ENCODE measurements at regions not wholly inside any gene's neighbourhood (a gene's known extent, or its start where the extent isn't known, plus 50 kb on each side); places are given as distances from the start of the nearest gene placed in this dataset.

DNA sequence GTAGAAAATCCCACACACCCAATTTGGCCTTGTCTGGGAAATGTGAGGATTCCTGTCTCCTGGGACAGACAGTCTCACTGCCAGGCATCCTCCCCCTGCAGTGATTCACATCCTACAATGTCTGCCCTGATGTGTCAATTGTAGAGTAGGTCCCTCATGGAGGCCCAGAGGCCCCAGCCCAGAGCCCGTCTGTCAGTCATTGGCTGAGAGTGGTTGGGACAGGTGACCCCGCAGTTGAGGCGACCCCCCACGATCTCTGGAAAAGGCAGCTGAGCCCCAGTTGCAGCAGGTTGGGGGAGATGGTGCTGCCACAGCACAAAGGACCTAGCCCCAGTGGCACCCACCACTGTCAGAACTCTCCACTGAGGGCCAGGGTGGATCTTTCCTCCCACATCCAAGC lies 84.3 kb upstream of the INSIG1 start:
- Mint-ChIP-seq H3K4me3 (no peak overlapping the region), H3K36me3 (no peaks in the 10 kb centered on the region), H3K9me3 (no peaks in the 10 kb centered on the region), H3K27ac (no peak overlapping the region), H3K27me3 (peaks cover 19% of the 10 kb centered on the region), H3K4me1 (no peaks in the 10 kb centered on the region)
- DNase-seq = no peak

- H3K36me3 Mint-ChIP-seq = no peaks in the 10 kb centered on the region
- H3K4me1 Mint-ChIP-seq = no peaks in the 10 kb centered on the region
- DNase-seq = no peak
- no peaks in the 10 kb centered on the region for H3K9me3 Mint-ChIP-seq
- peaks cover 19% of the 10 kb centered on the region for H3K27me3 Mint-ChIP-seq
- H3K27ac Mint-ChIP-seq = no peak overlapping the region
- H3K4me3 Mint-ChIP-seq = no peak overlapping the region
These were observed 83.5 kb upstream of the INSIG1 start for GRCh38 chr7:155213955-155214740.

DNA sequence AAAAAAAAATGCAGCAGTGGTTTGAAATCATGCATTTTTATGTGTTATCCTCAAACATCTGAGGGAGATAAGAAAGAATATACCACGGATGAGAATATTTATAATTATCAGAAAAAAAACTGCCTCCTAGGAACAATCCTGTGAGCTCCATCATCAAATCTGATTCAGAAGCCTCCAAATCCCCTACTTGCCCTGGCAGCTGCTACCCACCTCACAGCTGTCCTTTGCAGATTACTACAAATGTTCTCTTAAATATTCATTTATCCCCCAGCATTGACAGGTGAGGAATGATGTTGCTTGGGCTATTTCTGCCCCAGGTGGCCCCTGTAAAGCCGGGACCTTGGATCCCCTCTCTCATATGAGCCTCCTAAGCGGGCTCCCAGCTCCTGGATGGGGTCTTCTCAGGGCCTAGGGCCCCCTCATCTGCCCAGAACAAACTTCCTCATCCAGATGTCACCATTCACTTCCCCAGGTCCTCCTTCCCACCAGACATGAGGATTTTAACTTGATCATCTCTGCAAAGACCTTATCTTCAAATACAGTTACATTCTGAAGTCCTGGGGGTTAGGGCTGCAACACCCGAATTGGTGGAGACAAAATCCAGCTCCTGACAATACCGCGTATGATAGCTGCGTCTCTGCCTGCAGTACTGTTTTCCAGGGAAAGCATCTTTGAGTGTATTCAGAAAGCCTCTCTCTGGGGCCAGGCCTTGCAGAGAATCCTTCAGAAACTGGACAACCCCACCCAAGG lies 81.9 kb upstream of the INSIG1 start:
- Mint-ChIP-seq H3K27ac (no peak overlapping the region), H3K36me3 (no peaks in the 10 kb centered on the region), H3K4me3 (no peak overlapping the region), H3K27me3 (peaks cover 19% of the 10 kb centered on the region), H3K9me3 (no peaks in the 10 kb centered on the region), H3K4me1 (no peaks in the 10 kb centered on the region)
- no peak for DNase-seq

GRCh38 chr7:155216475-155217272 lies 81.0 kb upstream of the INSIG1 start:
- peaks cover 19% of the 10 kb centered on the region for H3K27me3 Mint-ChIP-seq
- no peaks in the 10 kb centered on the region for H3K4me1 Mint-ChIP-seq
- no peak overlapping the region for H3K4me3 Mint-ChIP-seq
- no peak for DNase-seq
- no peaks in the 10 kb centered on the region for H3K9me3 Mint-ChIP-seq
- no peak overlapping the region for H3K27ac Mint-ChIP-seq
- no peaks in the 10 kb centered on the region for H3K36me3 Mint-ChIP-seq

DNA sequence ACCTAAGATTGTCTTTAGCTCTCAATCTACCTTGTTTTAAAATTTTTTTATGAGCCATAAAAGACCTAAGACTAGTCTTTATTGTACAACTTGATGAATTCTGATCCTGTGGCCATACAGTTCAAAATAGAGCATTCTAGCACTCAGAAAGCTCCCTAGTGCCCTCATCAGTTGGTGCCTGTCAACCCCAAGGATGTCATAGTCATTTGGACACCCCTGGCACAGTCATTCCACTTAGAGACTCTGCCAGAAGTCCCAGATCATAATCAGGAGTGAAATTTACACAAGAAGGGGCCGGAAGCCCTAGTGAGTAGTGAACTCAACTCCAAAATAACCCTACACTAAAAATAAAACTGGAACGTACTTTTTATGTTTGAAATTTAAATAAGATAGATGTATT lies 80.0 kb upstream of the INSIG1 start:
- Mint-ChIP-seq H3K36me3 (no peaks in the 10 kb centered on the region), H3K4me1 (peaks cover 5% of the 10 kb centered on the region), H3K27me3 (peaks cover 19% of the 10 kb centered on the region), H3K9me3 (no peaks in the 10 kb centered on the region), H3K27ac (no peak overlapping the region), H3K4me3 (no peak overlapping the region)
- DNase-seq = no peak

- Mint-ChIP-seq H3K4me1 (peaks cover 5% of the 10 kb centered on the region), H3K27me3 (peaks cover 17% of the 10 kb centered on the region), H3K4me3 (no peak overlapping the region), H3K36me3 (no peaks in the 10 kb centered on the region), H3K27ac (no peak overlapping the region), H3K9me3 (no peaks in the 10 kb centered on the region)
- DNase-seq = no peak
These were observed 79.2 kb upstream of the INSIG1 start for GRCh38 chr7:155218276-155219153.

- peaks cover 12% of the 10 kb centered on the region for H3K27me3 Mint-ChIP-seq
- H3K27ac Mint-ChIP-seq = no peak overlapping the region
- peaks cover 5% of the 10 kb centered on the region for H3K4me1 Mint-ChIP-seq
- DNase-seq = no peak
- H3K4me3 Mint-ChIP-seq = no peak overlapping the region
- no peaks in the 10 kb centered on the region for H3K36me3 Mint-ChIP-seq
- no peaks in the 10 kb centered on the region for H3K9me3 Mint-ChIP-seq
These were observed 78.5 kb upstream of the INSIG1 start for GRCh38 chr7:155219154-155219531.

- no peak overlapping the region for H3K4me3 Mint-ChIP-seq
- H3K4me1 Mint-ChIP-seq = peaks cover 5% of the 10 kb centered on the region
- no peak for DNase-seq
- no peak overlapping the region for H3K27ac Mint-ChIP-seq
- no peaks in the 10 kb centered on the region for H3K9me3 Mint-ChIP-seq
- peaks cover 3% of the 10 kb centered on the region for H3K27me3 Mint-ChIP-seq
- H3K36me3 Mint-ChIP-seq = no peaks in the 10 kb centered on the region
These were observed 77.5 kb upstream of the INSIG1 start for GRCh38 chr7:155219947-155220769.

- Mint-ChIP-seq H3K27me3 (no peaks in the 10 kb centered on the region), H3K36me3 (no peaks in the 10 kb centered on the region), H3K4me1 (peaks cover 5% of the 10 kb centered on the region), H3K9me3 (no peaks in the 10 kb centered on the region), H3K4me3 (no peak overlapping the region), H3K27ac (no peak overlapping the region)
- no peak for DNase-seq
These were observed 76.8 kb upstream of the INSIG1 start for GRCh38 chr7:155220903-155221302.

- no peaks in the 10 kb centered on the region for H3K27me3 Mint-ChIP-seq
These were observed 76.1 kb upstream of the INSIG1 start for GRCh38 chr7:155221547-155221946.

GRCh38 chr7:155222061-155222460 lies 75.6 kb upstream of the INSIG1 start:
- Mint-ChIP-seq H3K4me1 (peaks cover 5% of the 10 kb centered on the region), H3K4me3 (no peak overlapping the region), H3K27ac (no peak overlapping the region), H3K36me3 (no peaks in the 10 kb centered on the region), H3K27me3 (no peaks in the 10 kb centered on the region), H3K9me3 (no peaks in the 10 kb centered on the region)
- no peak for DNase-seq

More at GRCh38 chr7:155221547-155221946, 76.1 kb upstream of the INSIG1 start:
- DNase-seq = no peak
- no peaks in the 10 kb centered on the region for H3K9me3 Mint-ChIP-seq
- no peaks in the 10 kb centered on the region for H3K36me3 Mint-ChIP-seq
- no peak overlapping the region for H3K27ac Mint-ChIP-seq
- no peak overlapping the region for H3K4me3 Mint-ChIP-seq
- peaks cover 5% of the 10 kb centered on the region for H3K4me1 Mint-ChIP-seq

DNA sequence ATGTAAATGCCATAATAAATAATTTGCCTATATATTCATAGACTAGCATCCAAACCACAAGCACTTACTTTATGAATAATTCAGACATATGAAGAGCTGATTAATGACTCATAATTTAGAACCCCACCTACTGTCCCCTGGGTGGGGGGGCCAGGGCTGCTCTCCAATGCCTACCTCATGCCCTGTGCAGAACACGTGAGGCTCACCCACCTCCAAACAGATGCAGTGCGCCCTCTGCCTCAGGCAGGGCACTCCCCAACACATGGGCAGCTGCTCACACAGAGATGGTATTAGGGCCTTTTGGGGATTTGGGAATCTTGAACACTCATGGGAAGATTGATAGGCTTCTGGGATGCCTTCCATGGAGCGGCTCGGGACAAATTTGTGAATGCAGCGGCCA lies 75.1 kb upstream of the INSIG1 start:
- no peak for DNase-seq
- H3K36me3 Mint-ChIP-seq = no peaks in the 10 kb centered on the region
- H3K4me1 Mint-ChIP-seq = peaks cover 5% of the 10 kb centered on the region
- H3K27me3 Mint-ChIP-seq = no peaks in the 10 kb centered on the region
- H3K27ac Mint-ChIP-seq = no peak overlapping the region
- H3K9me3 Mint-ChIP-seq = no peaks in the 10 kb centered on the region
- no peak overlapping the region for H3K4me3 Mint-ChIP-seq

DNA sequence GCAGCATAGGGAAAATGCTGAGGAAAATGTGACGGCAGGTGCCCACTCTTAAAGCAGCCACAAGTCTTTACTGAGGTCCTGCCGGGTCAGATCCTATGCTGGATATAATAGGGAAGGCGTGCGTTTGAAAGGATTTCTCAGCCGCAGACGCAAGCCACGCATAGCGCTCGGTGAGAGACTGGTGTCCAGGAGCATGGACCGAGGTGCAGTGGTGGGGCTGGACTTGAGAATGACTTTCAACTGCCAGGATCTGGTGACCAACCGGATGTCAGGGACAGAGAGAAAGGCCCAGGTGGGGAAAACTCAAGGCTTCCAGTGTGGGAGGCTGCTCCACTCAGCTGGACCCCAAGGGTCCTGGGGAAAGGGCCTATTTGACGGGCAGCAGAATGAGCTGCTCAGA lies 74.7 kb upstream of the INSIG1 start:
- Mint-ChIP-seq H3K27me3 (no peaks in the 10 kb centered on the region), H3K9me3 (no peaks in the 10 kb centered on the region), H3K4me3 (no peak overlapping the region), H3K36me3 (no peaks in the 10 kb centered on the region), H3K27ac (no peak overlapping the region), H3K4me1 (peaks cover 5% of the 10 kb centered on the region)
- DNase-seq = no peak

GRCh38 chr7:155223503-155223902 lies 74.2 kb upstream of the INSIG1 start:
- Mint-ChIP-seq H3K9me3 (no peaks in the 10 kb centered on the region), H3K4me1 (peaks cover 5% of the 10 kb centered on the region), H3K4me3 (no peak overlapping the region), H3K27me3 (no peaks in the 10 kb centered on the region), H3K27ac (no peak overlapping the region), H3K36me3 (no peaks in the 10 kb centered on the region)
- no peak for DNase-seq

Data from activated naive CD8-positive, alpha-beta T cell treated with anti-CD3 and anti-CD28 coated beads for 36 hours (primary cell).